ENCODE measurements at regions not wholly inside any gene's neighbourhood (a gene's known extent, or its start where the extent isn't known, plus 50 kb on each side); places are given as distances from the start of the nearest gene placed in this dataset.

DNA sequence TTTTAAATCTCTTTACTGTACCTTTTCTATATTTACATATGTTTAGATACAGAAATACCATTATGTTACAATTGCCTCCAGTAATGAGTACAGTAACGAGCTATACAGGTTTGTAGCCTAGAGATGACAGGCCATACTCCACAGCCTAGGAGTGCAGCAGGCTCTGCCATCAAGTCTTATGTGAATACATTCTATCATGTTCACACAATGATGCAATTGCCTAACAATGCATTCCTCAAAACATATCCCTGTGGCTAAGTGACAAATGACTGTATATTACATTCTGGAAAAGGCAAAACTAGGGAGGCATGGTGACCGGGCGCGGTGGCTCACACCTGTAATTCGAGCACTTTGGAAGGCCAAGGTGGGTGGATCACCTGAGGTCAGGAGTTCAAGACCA is 192.4 kb upstream of the IGF1R start:
- DNase-seq (ENCODE audit: low read depth in 3 of 3): no peak

- DNase-seq (ENCODE audit: low read depth in 3 of 3): no peak
Measured at GRCh38 chr15:98476559-98476958, 171.8 kb upstream of the IGF1R start.

DNA sequence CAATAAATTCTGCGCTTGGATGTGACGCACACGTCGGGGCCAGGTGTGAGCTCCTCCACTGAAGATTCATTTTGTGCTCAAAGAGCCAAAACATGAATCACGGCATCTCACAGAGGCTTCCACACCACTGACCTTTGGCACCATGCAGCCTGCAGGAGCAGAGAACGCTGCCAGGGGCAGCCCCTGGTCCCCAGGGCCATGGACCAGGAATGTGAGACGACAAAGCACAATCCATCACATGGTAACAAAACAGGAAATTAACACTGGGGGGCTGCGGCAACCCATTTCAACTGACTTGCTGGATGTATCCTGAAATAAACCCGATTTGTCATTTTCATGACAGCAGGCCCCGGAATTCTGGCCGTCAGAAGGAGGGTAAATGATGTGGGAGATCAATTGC is 167.5 kb upstream of the IGF1R start:
- no peak for DNase-seq (ENCODE audit: low read depth in 3 of 3)

GRCh38 chr15:98483575-98484130 is 164.7 kb upstream of the IGF1R start:
- no peak for DNase-seq (ENCODE audit: low read depth in 3 of 3)

- DNase-seq (ENCODE audit: low read depth in 3 of 3): no peak
Measured at GRCh38 chr15:98484914-98485313, 163.4 kb upstream of the IGF1R start.

DNA sequence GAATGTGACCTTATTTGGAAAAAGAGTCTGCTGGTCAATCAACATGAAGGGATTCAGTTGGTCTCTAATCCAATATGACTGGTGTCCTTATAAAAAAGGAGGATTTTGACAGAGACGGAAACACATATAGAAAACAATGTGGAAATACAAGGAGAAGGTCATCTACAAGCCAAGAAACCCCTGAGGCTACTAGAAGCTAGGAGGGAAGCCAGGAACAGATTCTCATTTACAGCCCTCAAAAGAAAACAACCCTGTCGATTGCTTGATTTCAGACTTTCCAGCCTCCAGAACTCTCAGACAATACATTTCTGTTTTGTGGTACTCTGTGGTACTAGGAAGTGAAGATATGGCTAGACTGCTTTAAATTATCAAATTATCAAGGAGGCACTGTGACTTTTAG is 162.9 kb upstream of the IGF1R start:
- no peak for DNase-seq (ENCODE audit: low read depth in 3 of 3)

DNA sequence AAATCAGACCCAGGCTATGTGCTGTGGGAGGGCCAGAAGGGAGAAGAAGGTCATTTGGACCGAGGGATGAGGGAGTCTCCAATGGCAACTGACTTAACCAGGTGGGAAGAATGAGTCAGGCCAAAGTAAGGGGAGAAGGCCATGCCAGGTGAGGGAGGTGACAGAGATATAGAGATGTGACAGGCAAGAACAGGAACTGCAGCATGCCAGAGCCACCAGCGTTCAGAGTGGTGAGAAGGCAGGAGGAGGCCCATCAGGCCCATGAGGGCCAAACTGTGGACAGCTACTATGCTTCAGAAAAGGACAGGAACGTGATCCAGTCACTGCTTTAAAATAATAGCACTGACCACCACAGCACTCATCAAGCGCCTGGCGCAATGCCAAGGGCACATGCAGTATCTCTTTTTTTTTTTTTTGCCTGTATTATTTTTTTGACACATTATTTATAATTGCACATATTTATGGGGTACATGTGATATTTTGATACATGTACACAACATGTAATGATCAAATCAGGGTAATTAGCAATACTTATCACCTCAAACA is 154.3 kb upstream of the IGF1R start:
- DNase-seq (ENCODE audit: low read depth in 3 of 3): no peak

GRCh38 chr15:98501192-98501591 is 147.1 kb upstream of the IGF1R start:
- DNase-seq (ENCODE audit: low read depth in 3 of 3): no peak

DNA sequence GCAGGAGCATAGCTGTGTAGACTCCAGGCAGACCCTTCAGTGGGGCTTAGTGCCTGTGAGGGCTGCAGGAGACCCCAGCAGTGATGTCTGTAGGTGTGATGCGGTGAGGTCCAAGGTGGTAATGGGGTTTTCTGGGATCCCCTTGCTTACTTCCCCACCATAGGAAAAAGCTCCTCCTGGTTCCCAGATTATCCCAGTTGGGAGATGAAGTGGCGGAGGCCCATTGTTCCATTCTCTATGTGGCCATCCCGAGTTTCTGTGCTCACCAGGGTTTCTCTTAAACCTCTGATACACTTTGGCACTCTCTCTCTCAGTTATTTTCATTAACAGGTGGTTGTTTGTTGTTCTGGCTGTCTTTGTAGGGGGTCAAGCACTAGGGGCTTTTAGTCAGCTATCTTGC is 146.7 kb upstream of the IGF1R start:
- no peak for DNase-seq (ENCODE audit: low read depth in 3 of 3)

GRCh38 chr15:98503970-98504369 is 144.4 kb upstream of the IGF1R start:
- DNase-seq (ENCODE audit: low read depth in 3 of 3): no peak

- no peak for DNase-seq (ENCODE audit: low read depth in 3 of 3)
Measured at GRCh38 chr15:98504998-98505397, 143.3 kb upstream of the IGF1R start.

DNA sequence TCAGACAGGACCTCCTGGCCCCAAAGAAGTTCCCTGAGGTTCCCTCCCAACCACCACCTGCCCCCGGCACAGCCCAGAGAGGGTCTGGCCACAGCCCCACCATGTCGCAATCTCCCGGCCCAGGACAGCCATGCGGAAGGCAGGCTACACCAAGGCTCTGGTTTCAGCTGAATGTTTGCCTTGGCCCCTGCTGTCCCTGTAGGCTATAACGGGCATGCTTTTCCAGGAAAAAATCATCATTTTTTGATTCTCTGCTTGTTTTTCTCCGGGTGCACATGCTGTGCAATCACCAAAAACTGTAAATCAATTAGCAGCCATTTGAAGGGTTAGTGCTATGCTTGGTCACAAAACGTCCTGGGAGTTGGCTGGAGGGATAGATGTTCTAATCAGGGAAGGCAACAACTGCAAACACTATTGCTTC is 142.7 kb upstream of the IGF1R start:
- DNase-seq (ENCODE audit: low read depth in 3 of 3): no peak

DNA sequence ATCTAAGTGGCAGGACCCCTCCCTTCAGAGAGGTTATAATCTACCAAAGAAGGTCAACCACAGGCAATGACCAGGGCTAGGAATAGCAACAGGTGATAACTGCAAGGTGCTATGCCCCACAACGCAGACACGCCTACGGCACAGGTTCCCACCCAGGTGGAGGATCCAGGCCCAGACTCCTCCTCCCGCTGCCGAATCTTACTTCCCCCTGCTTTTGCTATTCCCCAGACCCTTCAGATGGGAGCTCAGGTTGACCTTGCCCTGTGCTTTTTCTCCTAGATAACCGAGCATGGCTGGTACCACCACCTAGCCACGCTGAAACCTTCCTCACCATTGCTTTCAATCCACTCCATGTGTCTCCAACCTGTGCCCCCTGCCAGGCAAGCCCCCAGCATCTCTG is 142.2 kb upstream of the IGF1R start:
- no peak for DNase-seq (ENCODE audit: low read depth in 3 of 3)

- DNase-seq (ENCODE audit: low read depth in 3 of 3): no peak
Measured at GRCh38 chr15:98506711-98507110, 141.6 kb upstream of the IGF1R start.

- DNase-seq (ENCODE audit: low read depth in 3 of 3): no peak
Measured at GRCh38 chr15:98513428-98513986, 134.8 kb upstream of the IGF1R start.

DNA sequence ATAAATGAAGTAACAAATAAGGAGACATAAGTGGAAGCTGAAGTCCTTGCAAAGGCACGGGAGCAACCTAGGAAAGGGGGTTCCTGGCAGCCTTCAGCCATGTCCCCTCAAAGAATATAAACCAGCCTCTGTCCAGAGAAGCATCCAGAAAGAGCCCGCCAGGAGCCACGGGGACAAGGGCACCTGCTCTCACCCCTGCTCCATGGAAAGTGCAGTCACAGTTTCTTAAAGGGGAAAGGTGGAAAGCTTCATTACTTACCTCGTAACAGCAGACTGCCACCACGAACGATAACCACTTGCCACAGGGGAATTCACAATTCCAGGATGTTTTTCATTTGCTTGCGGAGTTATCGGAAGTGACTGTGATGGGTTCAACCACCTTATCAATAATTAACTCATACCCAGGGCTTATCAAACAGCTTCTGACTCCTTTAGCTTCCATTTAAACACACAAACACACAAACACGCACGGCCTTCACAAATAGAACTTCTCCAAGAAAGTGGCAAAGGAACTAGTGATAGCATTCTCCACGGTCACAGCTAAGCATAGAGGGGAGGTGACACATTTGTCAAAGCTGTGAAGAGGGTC is 134.2 kb upstream of the IGF1R start:
- DNase-seq (ENCODE audit: low read depth in 3 of 3): no peak

GRCh38 chr15:98518823-98519561 is 129.3 kb upstream of the IGF1R start:
- DNase-seq (ENCODE audit: low read depth in 3 of 3): peak; percentile 16 to 28 (median 18)

DNA sequence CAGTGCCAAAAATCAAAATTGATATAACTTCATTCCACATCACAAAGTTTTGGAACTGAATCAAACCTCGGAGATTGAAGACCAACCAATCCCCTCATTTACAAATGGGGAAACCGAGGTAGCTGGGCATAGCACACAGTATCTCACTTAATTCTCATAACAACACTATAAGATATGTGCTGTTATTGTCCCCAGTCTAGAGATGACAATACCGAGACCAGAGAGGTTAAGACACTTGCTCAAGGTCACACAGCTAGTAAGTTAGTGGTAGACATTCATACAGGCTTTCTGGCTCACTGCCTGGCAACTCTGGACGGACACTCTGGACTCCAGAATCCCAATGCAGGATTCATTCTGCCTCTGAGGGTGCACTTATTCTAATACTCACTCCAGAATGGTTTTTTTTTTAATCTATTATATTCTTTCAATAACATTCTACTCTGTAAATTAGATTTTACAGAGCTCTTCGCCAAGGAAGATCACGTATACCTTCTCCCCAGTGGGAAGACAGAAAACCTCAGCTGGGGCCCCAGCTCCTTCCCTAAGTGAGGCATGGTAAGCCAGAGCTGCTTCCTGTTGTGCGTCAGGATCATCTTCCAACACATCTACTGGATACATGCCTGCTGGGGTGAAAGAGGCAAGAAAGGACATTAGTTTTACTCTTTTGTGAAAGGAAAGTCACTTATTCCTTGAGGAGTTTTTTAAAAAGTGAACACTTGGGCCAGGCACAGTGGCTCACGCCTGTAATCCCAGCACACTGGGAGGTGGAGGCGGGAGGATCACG is 128.4 kb upstream of the IGF1R start:
- no peak for DNase-seq (ENCODE audit: low read depth in 3 of 3)

- DNase-seq (ENCODE audit: low read depth in 3 of 3): no peak
Measured at GRCh38 chr15:98522127-98522526, 126.2 kb upstream of the IGF1R start.

- DNase-seq (ENCODE audit: low read depth in 3 of 3): no peak
Measured at GRCh38 chr15:98523912-98524662, 124.3 kb upstream of the IGF1R start.
